ENCODE measurements at regions not wholly inside any gene's neighbourhood (a gene's known extent, or its start where the extent isn't known, plus 50 kb on each side); places are given as distances from the start of the nearest gene placed in this dataset.
"Not testable (repeated sequence)": the region's sequence is repeated elsewhere in the genome, so short reads cannot be mapped to it uniquely, and the experiment has no call there.

GRCh38 chr3:194879991-194880939, 194.6 kb downstream of the FAM43A start:
- Mint-ChIP-seq H3K27ac (peak overlapping the region; percentile 60), H3K4me3 (no peak overlapping the region), H3K9me3 (peaks cover 31% of the 10 kb centered on the region), H3K4me1 (peaks cover 28% of the 10 kb centered on the region), H3K27me3 (ENCODE audit: low read depth, poor library complexity) (peaks cover 19% of the 10 kb centered on the region), H3K36me3 (ENCODE audit: low read depth) (no peaks in the 10 kb centered on the region)
- TF ChIP-seq, protein P1, sequence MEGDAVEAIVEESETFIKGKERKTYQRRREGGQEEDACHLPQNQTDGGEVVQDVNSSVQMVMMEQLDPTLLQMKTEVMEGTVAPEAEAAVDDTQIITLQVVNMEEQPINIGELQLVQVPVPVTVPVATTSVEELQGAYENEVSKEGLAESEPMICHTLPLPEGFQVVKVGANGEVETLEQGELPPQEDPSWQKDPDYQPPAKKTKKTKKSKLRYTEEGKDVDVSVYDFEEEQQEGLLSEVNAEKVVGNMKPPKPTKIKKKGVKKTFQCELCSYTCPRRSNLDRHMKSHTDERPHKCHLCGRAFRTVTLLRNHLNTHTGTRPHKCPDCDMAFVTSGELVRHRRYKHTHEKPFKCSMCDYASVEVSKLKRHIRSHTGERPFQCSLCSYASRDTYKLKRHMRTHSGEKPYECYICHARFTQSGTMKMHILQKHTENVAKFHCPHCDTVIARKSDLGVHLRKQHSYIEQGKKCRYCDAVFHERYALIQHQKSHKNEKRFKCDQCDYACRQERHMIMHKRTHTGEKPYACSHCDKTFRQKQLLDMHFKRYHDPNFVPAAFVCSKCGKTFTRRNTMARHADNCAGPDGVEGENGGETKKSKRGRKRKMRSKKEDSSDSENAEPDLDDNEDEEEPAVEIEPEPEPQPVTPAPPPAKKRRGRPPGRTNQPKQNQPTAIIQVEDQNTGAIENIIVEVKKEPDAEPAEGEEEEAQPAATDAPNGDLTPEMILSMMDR (IDR thresholded peaks at IDR 0.05): no peak
- DNase-seq: no peak

DNA sequence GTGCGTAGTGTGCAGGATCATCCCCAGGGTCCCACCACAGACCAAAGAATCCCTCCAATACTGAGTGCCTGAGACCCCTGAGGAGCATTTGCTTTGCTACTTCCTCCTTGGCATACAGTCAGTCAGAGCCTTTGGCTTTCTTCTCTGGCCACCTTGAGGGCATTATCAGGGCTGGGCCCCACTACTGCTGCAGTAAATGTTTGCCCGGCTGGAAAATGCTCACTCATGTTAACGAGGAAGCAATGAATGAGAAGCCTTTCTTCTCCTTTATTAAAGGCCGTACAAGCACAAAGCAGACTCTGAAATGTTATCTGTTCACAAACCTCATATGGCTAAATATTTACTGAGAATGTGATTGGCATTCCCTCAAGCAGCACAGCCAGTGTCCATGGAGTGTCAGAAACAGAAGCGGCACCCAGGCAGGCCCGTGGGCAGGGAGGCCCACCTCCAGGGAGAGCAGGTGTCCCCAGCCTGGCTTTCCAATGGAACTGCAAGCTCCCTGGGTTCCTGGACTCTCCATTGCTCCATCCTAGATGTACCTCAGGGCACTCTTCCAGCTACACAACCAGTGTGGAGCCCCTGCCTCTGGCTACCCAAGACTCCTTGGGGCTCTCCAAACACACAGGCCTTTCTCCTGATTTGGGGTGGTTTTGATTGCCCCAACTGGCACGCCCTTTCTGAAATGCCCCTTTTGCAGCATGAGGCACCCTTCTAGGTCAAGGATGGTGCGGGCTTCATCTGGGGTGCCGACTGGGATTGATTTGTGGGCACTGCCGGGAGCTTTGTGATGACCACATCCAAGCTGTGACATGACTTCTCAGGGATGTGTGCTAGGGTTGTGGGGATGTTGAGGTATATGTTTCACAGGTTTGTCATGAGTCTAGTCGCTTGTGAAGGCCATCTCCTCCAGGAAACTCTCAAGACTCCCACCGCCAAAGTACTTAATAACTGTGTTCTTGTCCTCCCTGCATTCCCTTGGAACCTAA, 195.6 kb downstream of the FAM43A start:
- peak overlapping the region; percentile 23 for H3K27ac Mint-ChIP-seq
- DNase-seq: no peak
- H3K36me3 Mint-ChIP-seq (ENCODE audit: low read depth): no peaks in the 10 kb centered on the region
- TF ChIP-seq, protein P1 (IDR thresholded peaks at IDR 0.05): no peak
- peaks cover 19% of the 10 kb centered on the region for H3K27me3 Mint-ChIP-seq (ENCODE audit: low read depth, poor library complexity)
- no peak overlapping the region for H3K4me3 Mint-ChIP-seq
- H3K4me1 Mint-ChIP-seq: peaks cover 28% of the 10 kb centered on the region
- peaks cover 32% of the 10 kb centered on the region for H3K9me3 Mint-ChIP-seq

DNA sequence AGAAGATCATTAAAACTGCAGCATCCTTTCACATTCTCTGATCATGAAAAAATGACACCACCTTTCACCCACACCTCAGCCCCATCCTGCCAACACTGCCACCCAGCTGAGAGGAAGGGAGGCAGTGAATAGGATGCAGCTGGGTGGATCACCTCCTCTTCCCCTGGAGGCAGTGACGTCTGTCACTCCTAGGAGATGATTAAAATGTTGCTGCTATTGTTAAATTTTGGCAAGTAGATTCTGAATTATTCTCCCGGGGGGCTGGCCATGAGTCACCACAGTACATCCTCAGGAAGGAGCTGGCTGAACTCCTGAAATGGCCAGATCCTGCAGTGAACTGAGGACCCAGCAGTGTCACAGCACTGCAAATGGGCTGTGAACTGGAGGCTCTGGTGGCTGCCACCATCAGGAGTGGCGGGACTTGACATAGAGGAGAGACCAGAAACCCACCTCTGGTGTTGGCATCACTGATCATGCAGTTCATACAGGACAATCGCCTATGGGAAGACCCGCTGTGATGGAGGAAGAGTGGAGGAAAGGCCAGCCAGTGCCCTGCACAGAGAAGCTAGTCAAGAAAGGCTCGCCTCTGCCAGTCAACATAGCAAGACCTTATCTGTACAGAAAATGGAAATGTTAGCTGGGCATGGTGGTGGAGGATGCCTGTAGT, 199.1 kb downstream of the FAM43A start:
- H3K36me3 Mint-ChIP-seq (ENCODE audit: low read depth): no peaks in the 10 kb centered on the region
- peaks cover 24% of the 10 kb centered on the region for H3K27me3 Mint-ChIP-seq (ENCODE audit: low read depth, poor library complexity)
- no peak overlapping the region for H3K27ac Mint-ChIP-seq
- TF ChIP-seq, protein P1 (IDR thresholded peaks at IDR 0.05): no peak
- H3K4me3 Mint-ChIP-seq: no peak overlapping the region
- H3K9me3 Mint-ChIP-seq: peaks cover 47% of the 10 kb centered on the region
- DNase-seq: no peak
- H3K4me1 Mint-ChIP-seq: peaks cover 14% of the 10 kb centered on the region

DNA sequence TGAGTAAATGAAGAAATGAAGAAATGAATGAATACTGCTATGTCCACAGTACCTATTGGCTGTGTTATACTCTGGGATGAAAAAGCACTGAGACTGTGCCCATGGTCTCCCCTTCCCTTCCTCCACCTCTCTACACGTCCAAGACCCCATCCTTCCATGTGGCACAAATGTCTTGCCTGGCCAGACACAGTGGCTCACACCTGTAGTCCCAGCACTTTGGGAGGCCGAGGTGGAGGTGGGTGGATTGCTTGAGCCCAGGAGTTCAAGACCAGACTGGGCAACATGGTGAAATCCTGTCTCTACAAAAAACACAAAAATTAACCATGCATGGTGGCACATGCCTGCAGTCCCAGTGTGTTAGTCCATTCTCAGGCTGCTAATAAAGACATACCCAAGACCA, 200.1 kb downstream of the FAM43A start:
- TF ChIP-seq, protein P1 (IDR thresholded peaks at IDR 0.05): no peak
- Mint-ChIP-seq H3K27ac (no peak overlapping the region), H3K36me3 (ENCODE audit: low read depth) (no peaks in the 10 kb centered on the region), H3K4me3 (no peak overlapping the region), H3K9me3 (peaks cover 47% of the 10 kb centered on the region), H3K4me1 (peaks cover 4% of the 10 kb centered on the region), H3K27me3 (ENCODE audit: low read depth, poor library complexity) (peaks cover 24% of the 10 kb centered on the region)
- DNase-seq: no peak

DNA sequence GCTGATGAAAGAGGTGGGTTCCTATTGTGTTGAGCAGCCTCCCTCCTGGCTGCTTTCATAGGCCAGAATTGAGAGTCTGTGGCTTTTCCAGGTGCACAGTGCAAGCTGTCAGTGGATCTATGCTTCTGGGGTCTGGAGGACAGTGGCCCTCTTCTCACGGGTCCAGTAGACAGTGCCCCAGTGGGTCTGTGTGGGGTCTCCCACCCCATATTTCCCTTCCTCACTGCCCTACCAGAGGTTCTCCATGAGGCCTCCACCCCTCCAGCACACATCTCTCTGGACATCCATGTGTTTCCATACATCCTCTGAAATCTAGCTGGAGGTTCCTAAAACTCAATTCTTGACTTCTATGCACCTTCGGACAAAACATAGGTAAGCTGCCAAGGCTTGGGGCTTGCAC, 201.2 kb downstream of the FAM43A start:
- TF ChIP-seq, protein P1 (IDR thresholded peaks at IDR 0.05): no peak

GRCh38 chr3:194888062-194888461, 202.4 kb downstream of the FAM43A start:
- not testable (repeated sequence) for H3K4me3 Mint-ChIP-seq; H3K27ac Mint-ChIP-seq; H3K36me3 Mint-ChIP-seq (ENCODE audit: low read depth); H3K4me1 Mint-ChIP-seq; DNase-seq
- peaks cover 17% of the 10 kb centered on the region for H3K27me3 Mint-ChIP-seq (ENCODE audit: low read depth, poor library complexity)
- H3K9me3 Mint-ChIP-seq: peaks cover 41% of the 10 kb centered on the region

More for the DNA sequence above, 201.2 kb downstream of the FAM43A start:
- Mint-ChIP-seq H3K4me1 (no peaks in the 10 kb centered on the region), H3K27me3 (ENCODE audit: low read depth, poor library complexity) (peaks cover 20% of the 10 kb centered on the region), H3K4me3 (no peak overlapping the region), H3K27ac (no peak overlapping the region), H3K36me3 (ENCODE audit: low read depth) (no peaks in the 10 kb centered on the region), H3K9me3 (peaks cover 44% of the 10 kb centered on the region)
- no peak for DNase-seq

Measured in nephron progenitor cell (in vitro differentiated cells).